LNCaP clone FGC (cell line): ENCODE measurements at regions not wholly inside any gene's neighbourhood (a gene's known extent, or its start where the extent isn't known, plus 50 kb on each side); places are given as distances from the start of the nearest gene placed in this dataset.

Experiments used
- DNase-seq: peaks from one replicate; pipeline ENCODE4 v3.0.0-alpha.2; 2011; ENCODE audit warnings: low read depth
- H3K4me3 ChIP-seq: 2 replicates; pipeline ENCODE4 v1.5.1; 2011; ENCODE audit warnings: mild to moderate bottlenecking, low read depth, low read length, control low read depth
- TF ChIP-seq, protein P1 (sequence below): IDR thresholded peaks from 2 replicates; pipeline ENCODE4 v1.5.1; 2012; ENCODE audit warnings: mild to moderate bottlenecking; ENCODE audit not compliant: control insufficient read depth, insufficient read depth; ENCODE audit errors: extremely low read depth

DNA sequence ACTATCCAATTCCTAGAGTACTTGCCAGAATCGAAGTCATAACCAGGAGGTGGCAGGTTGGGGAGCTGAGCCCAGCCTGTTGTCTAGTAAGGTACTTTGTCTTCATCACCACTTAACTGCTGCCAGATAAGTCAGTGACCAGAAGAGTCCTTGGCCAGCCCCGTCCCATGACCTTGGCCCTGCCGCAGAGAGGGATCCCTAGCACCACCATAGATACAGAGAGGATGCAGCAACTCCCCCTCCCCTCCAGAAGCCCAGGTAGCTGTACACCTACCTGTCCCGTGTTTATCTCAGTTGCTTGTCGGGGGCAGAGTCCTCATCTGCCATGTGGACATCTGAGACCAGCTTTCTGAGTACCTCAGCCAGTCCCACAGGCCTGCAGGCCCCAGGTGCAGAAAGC lies 153.6 kb upstream of the TP63 start:
- DNase-seq: no peak
- TF ChIP-seq, protein P1, sequence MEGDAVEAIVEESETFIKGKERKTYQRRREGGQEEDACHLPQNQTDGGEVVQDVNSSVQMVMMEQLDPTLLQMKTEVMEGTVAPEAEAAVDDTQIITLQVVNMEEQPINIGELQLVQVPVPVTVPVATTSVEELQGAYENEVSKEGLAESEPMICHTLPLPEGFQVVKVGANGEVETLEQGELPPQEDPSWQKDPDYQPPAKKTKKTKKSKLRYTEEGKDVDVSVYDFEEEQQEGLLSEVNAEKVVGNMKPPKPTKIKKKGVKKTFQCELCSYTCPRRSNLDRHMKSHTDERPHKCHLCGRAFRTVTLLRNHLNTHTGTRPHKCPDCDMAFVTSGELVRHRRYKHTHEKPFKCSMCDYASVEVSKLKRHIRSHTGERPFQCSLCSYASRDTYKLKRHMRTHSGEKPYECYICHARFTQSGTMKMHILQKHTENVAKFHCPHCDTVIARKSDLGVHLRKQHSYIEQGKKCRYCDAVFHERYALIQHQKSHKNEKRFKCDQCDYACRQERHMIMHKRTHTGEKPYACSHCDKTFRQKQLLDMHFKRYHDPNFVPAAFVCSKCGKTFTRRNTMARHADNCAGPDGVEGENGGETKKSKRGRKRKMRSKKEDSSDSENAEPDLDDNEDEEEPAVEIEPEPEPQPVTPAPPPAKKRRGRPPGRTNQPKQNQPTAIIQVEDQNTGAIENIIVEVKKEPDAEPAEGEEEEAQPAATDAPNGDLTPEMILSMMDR: no peak
- H3K4me3 ChIP-seq: no peak overlapping the region

DNA sequence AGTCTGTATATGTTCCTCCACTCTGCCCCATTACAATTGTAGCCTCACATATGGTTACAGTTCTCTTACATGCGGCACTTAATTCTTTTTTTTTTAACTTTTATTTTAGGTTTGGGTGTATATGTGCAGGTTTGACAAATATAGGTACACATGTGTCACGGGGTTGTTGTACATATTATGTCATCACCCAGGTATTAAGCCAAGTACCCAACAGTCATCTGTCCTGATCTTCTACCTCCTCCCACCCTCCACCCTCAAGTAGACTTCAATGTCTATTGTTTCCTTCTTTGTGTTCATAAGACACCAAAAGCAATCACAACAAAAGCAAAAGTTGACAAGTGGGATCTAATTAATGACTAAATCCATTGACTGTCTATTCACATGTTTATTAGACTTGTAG lies 144.6 kb upstream of the TP63 start:
- TF ChIP-seq, protein P1: no peak
- no peak for DNase-seq
- no peak overlapping the region for H3K4me3 ChIP-seq

DNA sequence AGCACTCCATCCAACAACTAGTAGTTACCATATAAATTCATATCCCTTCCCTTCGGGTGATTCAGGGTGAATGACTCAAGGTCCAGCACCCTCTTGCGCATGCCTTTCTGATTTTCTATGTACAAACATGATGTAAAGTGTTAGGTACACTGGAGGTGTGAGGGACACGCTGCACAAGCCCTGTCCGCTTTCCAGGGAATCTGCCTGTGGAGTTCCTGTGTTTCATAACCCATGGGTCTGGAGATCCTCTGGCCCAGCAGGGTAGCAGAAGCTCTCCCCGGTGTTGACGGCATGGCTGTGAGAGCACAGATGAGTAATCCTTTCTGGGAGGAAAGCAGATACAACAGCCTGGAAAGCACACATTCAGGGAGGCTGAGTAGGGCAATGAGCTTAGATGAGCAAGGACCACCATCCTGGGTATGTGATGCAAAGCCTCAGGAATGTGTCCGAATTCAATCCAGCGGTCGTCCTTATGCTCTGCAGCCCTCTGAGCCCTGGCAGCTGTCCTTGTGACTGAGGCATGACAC lies 142.9 kb upstream of the TP63 start:
- TF ChIP-seq, protein P1: no peak
- DNase-seq: no peak
- no peak overlapping the region for H3K4me3 ChIP-seq

DNA sequence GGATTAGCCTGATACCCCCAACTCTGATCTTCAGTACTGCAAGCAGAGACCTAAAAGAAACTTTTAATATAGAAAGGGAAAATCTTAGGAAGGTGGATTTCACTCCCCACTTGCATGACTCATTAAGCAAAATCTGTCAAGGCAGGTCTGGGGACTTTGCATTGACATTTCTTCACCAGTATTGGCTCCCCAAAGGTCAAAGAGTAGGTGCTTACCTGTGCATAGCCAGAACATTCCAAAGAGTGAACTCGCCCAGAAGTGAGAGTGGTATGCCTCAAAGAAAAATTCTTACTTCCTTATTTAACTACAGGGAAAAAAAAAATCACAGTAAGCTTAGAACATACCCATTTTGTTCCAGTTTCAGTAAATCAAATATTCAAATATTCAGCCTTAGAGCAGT lies 140.9 kb upstream of the TP63 start:
- DNase-seq: no peak
- TF ChIP-seq, protein P1: no peak

DNA sequence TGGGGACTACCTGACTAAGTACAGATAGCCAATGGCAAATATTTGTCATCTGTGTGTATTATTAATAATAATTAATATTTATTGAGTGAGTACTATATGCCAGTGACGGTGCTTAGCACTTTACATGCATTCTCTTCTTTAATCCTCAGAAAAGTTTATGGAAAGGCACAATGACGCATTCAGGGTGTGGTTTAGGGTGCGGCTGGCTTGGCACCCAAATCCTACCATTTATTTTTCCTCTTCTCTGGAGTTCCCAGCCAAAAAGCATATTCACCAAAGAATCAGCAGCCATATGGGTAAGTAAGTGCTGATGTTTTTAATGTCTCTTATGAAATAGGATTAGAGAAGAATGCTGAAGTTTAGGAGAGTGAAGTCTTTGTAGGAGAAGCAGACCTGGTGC lies 140.4 kb upstream of the TP63 start:
- TF ChIP-seq, protein P1: no peak
- H3K4me3 ChIP-seq: no peak overlapping the region
- DNase-seq: no peak

More for the DNA sequence above, 140.9 kb upstream of the TP63 start:
- H3K4me3 ChIP-seq: no peak overlapping the region

DNA sequence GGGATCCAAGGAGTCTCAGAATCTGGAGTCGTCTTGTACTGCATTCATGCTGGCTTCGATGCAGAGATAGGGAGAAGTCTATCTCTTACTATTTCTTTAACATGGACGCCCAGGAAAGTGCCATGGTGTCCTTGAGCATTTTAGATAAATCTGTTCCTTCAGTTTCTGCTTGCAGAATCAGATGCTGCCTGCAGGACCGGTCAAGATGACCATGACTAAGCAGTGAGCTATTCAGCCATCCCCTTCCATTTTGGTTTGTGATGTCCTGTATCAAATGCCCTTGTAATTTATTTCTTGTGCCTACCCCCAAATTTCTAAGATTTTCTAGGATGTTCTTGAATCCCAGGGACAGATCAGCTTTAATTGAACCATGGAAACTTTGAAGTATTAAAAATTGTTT lies 139.4 kb upstream of the TP63 start:
- DNase-seq: no peak
- no peak overlapping the region for H3K4me3 ChIP-seq
- TF ChIP-seq, protein P1: no peak

DNA sequence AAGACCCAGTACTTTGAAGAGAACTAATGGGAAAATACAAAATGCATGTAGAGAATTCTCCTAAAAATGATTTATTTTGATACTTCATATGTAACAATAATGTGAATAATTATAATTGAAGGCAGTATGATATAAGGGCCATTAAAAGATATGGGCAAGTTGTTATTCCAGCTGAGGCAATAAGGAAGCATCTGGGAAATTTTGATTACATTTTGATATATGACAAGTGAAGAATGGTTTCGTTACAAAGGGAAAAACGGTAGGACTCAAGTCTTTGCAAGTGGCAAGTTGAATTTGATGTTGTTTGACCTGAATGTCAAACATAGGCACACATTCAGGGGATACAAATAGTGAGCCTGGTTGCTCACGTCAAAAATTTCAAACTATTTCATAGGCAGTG lies 137.9 kb upstream of the TP63 start:
- H3K4me3 ChIP-seq: no peak overlapping the region
- DNase-seq: no peak
- TF ChIP-seq, protein P1: no peak
